ENCODE measurements at regions not wholly inside any gene's neighbourhood (a gene's known extent, or its start where the extent isn't known, plus 50 kb on each side); places are given as distances from the start of the nearest gene placed in this dataset.
"Not testable (repeated sequence)": the region's sequence is repeated elsewhere in the genome, so short reads cannot be mapped to it uniquely, and the experiment has no call there.

DNA sequence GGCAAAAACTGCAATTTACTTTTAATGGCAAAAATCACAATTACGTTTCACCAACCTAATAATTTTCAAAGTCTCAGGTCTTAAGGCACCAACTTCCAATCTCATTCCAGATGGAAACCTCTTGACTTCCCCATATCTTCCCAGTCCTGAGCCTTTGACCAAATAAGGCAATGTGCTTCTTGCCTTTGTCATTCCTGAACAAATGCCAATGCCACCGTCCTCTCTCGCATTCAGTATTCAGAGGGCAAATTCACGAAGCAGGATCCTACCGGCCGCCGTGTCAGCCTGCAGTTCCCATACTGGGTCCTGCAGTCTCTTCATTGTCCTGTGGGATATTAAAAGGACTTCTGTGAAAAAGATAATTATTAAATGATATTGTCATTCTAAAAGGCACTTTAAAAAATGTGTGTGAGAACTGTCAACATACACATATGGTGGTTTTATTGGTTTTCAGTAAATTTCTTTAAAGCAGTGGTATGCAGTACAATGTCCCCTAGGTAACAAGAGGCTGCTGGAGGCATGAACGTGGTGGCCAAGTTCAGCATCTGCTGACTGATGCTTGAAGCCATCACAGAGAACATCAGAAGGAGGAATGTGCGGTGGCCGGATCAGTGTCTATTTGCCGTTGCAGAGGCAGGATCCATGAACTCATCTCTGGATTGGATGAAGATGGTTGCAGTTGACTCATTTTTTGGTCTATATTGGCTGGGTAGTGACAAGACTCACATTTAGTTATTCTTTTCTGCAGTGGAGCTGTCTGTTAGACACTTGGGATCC, 101.4 kb upstream of the IRX4 start:
- no peak overlapping the region for H3K4me3 Mint-ChIP-seq
- peaks cover 0 to 14% (median 8%) of the 10 kb centered on the region in 3 donors for H3K9me3 Mint-ChIP-seq
- H3K27ac Mint-ChIP-seq = no peak overlapping the region
- no peaks in the 10 kb centered on the region for H3K4me1 Mint-ChIP-seq
- peaks cover 1% of the 10 kb centered on the region for H3K27me3 Mint-ChIP-seq
- peaks cover 2% of the 10 kb centered on the region for H3K36me3 Mint-ChIP-seq

DNA sequence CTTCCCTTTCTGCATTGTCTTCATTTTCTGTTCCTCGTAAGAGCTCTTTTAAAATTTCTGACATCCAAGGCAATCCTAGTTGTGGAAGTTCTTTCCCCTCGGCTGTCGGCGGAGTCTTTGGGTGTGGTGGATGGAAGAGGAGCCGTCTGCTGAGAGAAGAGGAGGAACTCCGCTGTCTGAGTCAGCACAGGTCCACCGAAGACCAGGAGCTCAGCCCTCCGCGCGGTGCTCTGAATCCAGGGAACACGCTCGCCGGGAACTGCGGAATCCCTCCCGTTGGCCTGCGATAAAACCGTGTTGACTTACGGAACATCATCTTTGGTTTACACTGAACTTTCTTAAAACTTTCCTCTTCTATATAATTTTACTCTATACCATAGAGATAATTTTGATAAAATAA, 100.7 kb upstream of the IRX4 start:
- H3K36me3 Mint-ChIP-seq = peaks cover 2% of the 10 kb centered on the region
- H3K27me3 Mint-ChIP-seq = peaks cover 1% of the 10 kb centered on the region
- H3K27ac Mint-ChIP-seq = no peak overlapping the region
- H3K4me3 Mint-ChIP-seq = no peak overlapping the region
- no peaks in the 10 kb centered on the region for H3K4me1 Mint-ChIP-seq
- H3K9me3 Mint-ChIP-seq = peaks cover 0 to 9% (median 4%) of the 10 kb centered on the region in 3 donors

DNA sequence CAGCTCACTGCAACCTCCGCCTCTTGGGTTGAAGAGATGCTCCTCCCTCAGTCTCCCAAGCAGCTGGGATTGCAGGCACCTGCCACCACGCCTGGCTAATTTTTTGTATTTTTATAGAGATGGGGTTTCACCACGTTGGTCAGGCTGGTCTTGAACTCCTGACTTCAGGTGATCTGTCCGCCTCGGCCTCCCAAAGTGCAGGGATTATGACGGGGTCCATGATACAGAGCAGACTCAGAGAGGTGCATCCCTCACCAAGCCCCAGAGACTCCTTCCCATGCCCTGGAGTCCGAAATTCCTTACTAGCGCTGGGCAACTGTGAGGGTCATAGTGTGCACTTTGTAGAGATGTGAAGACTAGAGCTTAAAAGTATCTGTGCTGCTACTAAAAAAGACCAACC, 99.8 kb upstream of the IRX4 start:
- H3K9me3 Mint-ChIP-seq, H3K4me3 Mint-ChIP-seq, H3K27me3 Mint-ChIP-seq, H3K4me1 Mint-ChIP-seq, H3K36me3 Mint-ChIP-seq: not testable (repeated sequence)
- peak overlapping the region in 1 of 3 donors; percentile 26 for H3K27ac Mint-ChIP-seq

DNA sequence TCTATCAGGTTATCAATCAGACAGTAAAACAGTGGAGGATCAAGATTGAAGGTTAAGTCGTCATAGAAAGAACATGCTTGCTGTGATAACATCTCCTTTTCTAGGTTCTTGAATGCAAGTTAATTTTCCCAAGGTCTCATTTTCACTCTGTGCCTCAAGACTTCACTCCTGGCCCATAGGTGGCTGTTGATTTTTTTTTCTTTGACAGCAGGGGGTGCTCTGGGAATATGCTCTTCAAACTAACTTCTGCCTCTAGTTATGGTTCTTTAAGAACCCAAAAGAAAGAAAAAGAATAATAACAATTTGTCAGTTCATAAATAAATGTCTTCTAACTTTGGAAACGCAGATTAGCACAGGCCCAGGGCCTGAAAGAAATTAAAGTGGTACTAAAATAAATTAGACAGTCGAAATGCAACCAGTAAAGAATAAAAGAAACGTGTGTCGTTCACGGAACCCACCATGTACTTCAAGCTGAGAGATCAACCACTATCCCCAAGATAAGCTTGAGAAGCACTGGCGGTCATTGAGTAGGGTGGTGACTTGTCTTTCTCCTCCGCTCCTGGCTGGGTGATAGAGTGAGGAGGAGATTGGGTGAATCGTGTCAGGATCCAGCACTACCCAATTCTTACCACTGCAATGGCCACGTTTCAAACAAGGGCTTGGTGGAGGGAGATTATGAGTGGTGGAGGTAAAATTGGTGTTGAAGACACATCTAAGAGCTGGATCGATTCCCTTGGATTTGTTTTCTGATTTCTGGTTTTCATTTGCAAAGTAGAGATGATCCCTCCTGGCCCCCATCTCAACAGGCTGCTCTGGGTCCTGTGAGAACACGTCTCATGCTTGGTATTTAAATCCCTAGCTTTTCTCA, 93.4 kb upstream of the IRX4 start:
- peaks cover 2% of the 10 kb centered on the region for H3K36me3 Mint-ChIP-seq
- no peak overlapping the region for H3K4me3 Mint-ChIP-seq
- no peaks in the 10 kb centered on the region for H3K4me1 Mint-ChIP-seq
- H3K27me3 Mint-ChIP-seq = peaks cover 7% of the 10 kb centered on the region
- H3K9me3 Mint-ChIP-seq = peaks cover 0 to 10% (median 7%) of the 10 kb centered on the region in 3 donors
- no peak overlapping the region for H3K27ac Mint-ChIP-seq

DNA sequence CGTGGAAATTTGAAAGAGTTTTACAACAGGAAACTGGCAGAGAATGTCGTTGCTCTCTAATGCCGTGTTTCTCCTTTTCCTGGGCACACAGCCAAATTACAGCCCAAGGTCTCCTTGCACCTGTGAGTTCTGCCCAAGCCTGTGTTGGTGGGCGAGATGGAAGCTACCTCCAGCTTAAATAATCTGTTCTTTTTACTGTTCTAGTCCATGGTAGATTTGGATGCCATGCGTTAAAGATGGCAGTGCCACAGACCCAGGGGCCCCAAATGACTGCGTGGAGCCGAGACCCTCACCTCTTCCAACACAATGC, 92.6 kb upstream of the IRX4 start:
- peaks cover 0 to 10% (median 7%) of the 10 kb centered on the region in 3 donors for H3K9me3 Mint-ChIP-seq
- H3K4me3 Mint-ChIP-seq = no peak overlapping the region
- H3K27me3 Mint-ChIP-seq = peaks cover 7% of the 10 kb centered on the region
- H3K27ac Mint-ChIP-seq = no peak overlapping the region
- no peaks in the 10 kb centered on the region for H3K4me1 Mint-ChIP-seq
- no peaks in the 10 kb centered on the region for H3K36me3 Mint-ChIP-seq

DNA sequence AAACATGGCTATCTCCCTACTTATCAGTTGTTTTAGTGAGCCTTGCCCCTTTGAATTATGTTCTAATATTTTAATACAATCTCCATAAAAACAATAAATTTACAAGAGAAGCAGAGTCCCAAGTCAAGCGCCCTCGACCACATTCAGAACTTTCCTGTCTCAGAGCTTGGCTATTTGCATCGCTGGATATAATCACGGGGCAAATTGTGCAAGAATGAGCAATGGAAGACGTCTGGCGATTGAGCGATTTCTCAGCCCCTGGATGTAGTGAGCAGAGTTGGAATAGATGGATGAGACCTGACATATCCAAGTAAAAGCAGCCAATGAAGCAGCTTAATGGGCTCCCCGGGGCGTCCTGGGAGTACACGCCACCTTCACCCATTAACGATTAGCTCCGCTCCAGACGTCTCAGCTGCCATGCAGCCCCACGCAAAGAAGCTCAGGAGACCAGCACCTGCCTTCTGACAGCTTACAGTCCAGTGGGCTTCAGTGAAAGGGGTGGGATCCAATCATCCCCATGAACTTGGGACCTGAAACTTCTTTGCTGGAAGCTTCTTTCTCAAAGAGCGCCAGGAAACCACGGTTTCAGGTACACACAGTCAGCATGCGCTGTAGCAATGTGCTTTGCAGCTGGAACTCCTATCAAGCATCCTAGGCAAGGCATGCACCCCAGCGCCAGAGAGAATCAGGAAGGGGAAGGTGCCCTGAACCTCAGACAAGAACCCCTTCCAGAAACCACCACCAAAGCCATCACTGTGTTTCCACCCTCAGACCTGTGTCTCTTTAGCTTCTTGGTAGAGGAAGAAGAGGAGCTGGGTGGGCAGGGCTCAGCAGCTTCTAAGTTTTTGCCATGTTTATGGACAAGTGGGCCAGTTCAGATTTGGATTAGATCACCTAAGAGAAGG, 92.0 kb upstream of the IRX4 start:
- Mint-ChIP-seq H3K27me3 (peaks cover 7% of the 10 kb centered on the region), H3K27ac (no peak overlapping the region)

DNA sequence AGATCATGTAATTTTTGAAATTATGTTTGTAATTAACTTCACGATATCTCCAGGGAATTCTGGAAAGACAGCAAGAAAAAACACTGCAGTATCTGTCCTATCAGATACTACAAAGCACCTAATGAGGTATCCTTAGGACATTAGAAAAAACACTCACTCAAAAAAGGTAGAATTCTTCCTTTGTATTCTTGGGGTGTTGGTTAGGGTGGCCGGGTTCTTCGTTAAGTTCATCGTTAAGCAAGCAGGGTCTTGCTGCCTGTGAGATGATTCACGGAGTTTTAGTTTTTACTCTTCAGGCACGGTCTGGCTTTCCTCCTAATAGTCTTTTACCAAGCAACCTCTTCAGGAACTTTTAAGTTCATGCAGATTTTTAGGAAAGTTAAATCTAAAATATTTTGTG, 91.4 kb upstream of the IRX4 start:
- peaks cover 7% of the 10 kb centered on the region for H3K27me3 Mint-ChIP-seq
- H3K9me3 Mint-ChIP-seq = peaks cover 0 to 10% (median 7%) of the 10 kb centered on the region in 3 donors
- no peaks in the 10 kb centered on the region for H3K4me1 Mint-ChIP-seq
- H3K36me3 Mint-ChIP-seq = no peaks in the 10 kb centered on the region
- H3K4me3 Mint-ChIP-seq = no peak overlapping the region
- H3K27ac Mint-ChIP-seq = no peak overlapping the region

More for the DNA sequence above, 92.0 kb upstream of the IRX4 start:
- no peaks in the 10 kb centered on the region for H3K36me3 Mint-ChIP-seq
- no peak overlapping the region for H3K4me3 Mint-ChIP-seq
- H3K4me1 Mint-ChIP-seq = no peaks in the 10 kb centered on the region
- peaks cover 0 to 10% (median 7%) of the 10 kb centered on the region in 3 donors for H3K9me3 Mint-ChIP-seq

DNA sequence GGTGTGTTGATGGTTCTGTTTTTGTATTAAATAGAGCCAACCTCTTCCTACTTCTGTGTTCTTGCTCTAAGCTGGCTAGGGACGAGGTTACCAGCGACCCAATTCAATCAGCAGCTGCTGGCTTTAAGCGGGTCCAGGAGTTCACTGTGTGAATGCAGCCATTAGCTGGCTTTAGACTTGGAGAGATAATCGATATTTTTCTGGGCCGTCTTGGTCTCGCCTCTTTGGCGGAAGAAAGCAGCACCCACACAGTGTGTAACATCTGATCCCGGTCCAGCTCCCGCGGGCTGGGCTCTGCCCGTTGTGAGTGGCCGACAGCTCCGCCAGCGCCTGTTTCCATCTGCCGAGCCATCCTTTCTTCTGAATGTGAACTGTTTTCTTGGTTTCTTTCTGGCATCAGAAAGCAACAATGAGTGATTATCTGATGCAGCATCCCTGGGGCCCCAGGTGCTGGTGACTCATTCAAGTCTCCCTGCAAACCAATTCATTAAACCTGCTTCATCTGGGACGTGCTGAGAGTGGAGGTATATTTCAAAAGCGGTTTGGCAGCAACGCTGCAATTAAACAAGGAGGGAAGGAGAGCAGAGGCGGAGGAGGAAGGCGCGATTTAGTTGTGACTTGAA, 90.8 kb upstream of the IRX4 start:
- Mint-ChIP-seq H3K4me1 (no peaks in the 10 kb centered on the region), H3K4me3 (no peak overlapping the region), H3K27me3 (peaks cover 7% of the 10 kb centered on the region)

DNA sequence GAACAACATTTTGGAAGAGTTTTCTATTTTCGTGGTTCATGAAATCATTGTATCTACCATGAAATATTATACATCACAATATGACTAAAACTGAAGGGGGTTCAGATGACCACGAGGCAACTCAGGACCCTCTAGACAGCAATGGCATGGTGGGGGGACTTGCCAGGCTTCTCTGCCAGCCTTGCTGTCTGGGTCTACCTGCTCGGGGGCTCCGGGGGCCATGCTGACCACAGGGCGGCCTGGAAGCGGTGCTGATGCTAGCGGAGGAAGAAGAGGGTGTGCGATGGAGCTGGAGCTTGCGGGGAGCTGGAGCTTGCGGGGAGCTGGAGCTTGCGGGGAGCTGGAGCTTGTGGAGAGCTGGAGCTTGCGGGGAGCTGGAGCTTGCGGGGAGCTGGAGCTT, 89.2 kb upstream of the IRX4 start:
- Mint-ChIP-seq H3K9me3 (peaks cover 0 to 5% (median 4%) of the 10 kb centered on the region in 3 donors), H3K27me3 (peaks cover 7% of the 10 kb centered on the region), H3K27ac (no peak overlapping the region), H3K4me3 (no peak overlapping the region), H3K4me1 (no peaks in the 10 kb centered on the region), H3K36me3 (no peaks in the 10 kb centered on the region)

More for the DNA sequence above, 90.8 kb upstream of the IRX4 start:
- H3K36me3 Mint-ChIP-seq = no peaks in the 10 kb centered on the region
- H3K27ac Mint-ChIP-seq = no peak overlapping the region
- H3K9me3 Mint-ChIP-seq = peaks cover 0 to 10% (median 7%) of the 10 kb centered on the region in 3 donors

DNA sequence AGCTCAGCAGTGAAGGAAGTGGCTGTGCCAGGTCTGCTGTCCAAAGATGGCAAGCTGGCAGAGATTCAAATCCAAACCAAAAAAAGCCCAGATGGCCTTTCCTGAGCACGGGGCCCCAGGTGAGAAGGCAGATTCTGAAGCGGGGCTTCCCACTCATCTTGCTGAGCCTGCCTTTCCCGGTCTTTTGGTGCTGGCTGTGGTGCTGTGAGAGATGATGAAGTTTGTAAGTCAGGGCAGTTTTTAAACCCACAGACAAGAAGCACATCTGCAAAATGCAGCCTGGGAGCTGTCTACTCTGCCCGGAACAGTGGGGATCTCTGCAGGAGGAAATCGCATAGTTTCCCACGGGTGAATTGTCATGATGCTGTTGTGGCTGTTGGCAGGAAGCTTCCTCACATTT, 85.0 kb upstream of the IRX4 start:
- Mint-ChIP-seq H3K4me3 (no peak overlapping the region), H3K36me3 (no peaks in the 10 kb centered on the region), H3K27ac (peak overlapping the region in 1 of 3 donors; percentile 50), H3K9me3 (no peaks in the 10 kb centered on the region), H3K27me3 (peaks cover 5% of the 10 kb centered on the region), H3K4me1 (no peaks in the 10 kb centered on the region)

DNA sequence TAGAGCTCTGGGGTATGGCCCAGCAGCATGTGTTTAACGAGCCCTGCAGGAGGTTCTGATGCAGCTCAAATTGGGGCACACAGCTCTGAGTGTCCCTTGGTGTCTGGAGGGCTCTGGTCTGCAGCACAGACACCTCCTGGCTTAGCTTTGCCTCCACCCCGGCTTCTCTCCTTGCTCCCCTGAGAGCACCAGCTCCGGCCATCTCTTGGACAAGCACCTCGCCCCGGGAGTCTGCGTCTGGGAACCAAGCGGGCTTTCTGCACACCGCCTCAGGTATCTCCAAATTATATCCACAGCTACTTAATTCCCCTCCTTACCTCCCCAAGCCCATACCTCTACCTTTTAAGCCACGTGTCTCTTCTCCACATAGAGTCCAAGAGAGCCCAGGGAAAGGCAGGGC, 83.7 kb upstream of the IRX4 start:
- H3K9me3 Mint-ChIP-seq = no peaks in the 10 kb centered on the region
- H3K4me3 Mint-ChIP-seq = no peak overlapping the region
- no peaks in the 10 kb centered on the region for H3K4me1 Mint-ChIP-seq
- peaks cover 5% of the 10 kb centered on the region for H3K27me3 Mint-ChIP-seq
- no peak overlapping the region for H3K27ac Mint-ChIP-seq
- peaks cover 2% of the 10 kb centered on the region for H3K36me3 Mint-ChIP-seq

DNA sequence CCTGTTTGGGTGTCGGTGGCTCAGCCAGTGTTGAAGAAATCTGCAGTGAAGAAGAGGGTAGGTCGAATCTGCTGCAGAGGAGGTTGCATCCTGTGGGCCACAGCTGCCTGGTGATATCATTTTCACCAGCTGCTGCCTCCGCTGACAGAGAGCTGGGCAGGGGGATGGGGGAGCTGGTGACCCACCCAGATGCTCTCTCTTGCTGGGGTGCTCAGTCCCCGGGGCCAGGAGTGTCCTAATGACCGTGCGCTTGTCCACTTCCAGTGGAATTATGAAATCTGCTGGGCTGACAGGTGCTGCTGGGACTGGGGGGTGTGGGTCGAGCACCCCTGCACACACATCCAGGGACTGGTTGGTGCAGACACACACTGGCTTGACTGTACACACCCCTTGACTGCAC, 83.2 kb upstream of the IRX4 start:
- Mint-ChIP-seq H3K4me1 (no peaks in the 10 kb centered on the region), H3K9me3 (no peaks in the 10 kb centered on the region), H3K4me3 (no peak overlapping the region), H3K36me3 (peaks cover 2% of the 10 kb centered on the region), H3K27ac (no peak overlapping the region), H3K27me3 (peaks cover 5% of the 10 kb centered on the region)

DNA sequence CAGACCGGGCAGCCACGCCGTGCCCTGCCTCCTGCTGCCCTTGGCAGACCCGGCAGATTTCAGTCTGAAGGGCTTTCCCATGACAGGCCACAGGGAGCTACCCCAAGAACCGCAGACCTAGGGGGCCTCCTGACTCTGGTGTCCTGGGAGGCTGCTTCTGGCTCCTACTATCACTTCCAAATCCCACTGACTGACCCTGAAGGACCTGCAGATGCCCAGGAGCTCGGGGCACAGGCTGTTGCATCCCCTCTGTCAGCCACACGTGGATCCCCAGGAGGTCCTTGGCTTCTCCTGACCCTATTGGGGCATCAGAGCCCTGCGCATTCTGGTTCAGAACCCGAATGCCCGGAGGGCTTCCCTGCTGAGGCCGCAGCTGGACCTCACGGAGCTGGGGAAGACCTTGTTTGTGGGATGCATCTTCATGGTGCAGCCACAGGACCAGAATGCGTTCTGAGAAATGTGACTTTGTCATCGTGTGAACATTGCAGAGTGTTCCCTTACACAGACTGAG, 81.3 kb upstream of the IRX4 start:
- no peaks in the 10 kb centered on the region for H3K9me3 Mint-ChIP-seq
- H3K4me1 Mint-ChIP-seq = no peaks in the 10 kb centered on the region
- H3K27ac Mint-ChIP-seq = no peak overlapping the region
- H3K4me3 Mint-ChIP-seq = no peak overlapping the region
- H3K36me3 Mint-ChIP-seq = peaks cover 2% of the 10 kb centered on the region
- peaks cover 5% of the 10 kb centered on the region for H3K27me3 Mint-ChIP-seq

DNA sequence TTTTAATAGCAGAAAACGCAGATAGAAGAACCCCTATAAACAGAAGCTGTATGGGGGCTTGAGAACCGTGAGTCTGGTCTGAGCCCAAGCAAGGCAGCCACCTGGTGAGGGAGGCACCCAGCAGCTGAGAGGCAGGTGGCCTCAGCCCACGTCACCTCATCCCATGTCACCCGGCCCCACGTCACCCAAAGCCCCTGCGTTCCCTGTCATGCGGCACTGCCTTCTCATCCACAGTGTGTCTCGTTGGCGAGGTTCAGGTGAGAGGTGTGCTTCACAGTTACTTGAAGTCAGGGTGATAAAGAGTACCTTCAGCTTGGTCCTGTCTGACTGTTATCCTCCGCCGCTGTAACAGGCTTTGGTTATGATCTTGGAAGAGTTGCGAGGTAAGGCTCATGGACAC, 80.6 kb upstream of the IRX4 start:
- Mint-ChIP-seq H3K36me3 (peaks cover 2% of the 10 kb centered on the region), H3K4me1 (no peaks in the 10 kb centered on the region), H3K4me3 (no peak overlapping the region), H3K9me3 (no peaks in the 10 kb centered on the region), H3K27ac (no peak overlapping the region), H3K27me3 (peaks cover 5% of the 10 kb centered on the region)

Data from IgD-negative memory B cell (primary cell).